ENCODE measurements at regions not wholly inside any gene's neighbourhood (a gene's known extent, or its start where the extent isn't known, plus 50 kb on each side); places are given as distances from the start of the nearest gene placed in this dataset.

DNA sequence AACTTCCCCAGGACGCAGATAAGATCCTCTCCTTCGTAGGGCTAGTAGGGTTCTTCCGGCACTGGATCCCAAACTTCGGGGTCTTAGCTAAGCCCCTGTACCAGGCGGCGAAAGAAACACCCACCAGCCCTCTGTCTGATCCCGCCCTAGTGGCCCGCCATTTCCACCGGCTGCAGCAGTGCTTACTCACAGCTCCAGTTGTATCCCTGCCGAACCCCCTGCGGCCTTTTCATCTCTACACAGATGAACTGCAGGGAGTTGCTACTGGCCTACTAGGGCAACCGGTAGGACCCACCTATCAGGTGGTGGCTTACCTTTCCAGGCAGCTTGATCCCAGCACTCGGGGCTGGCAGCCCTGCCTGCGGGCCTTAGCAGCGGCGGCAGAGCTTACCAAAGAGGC, 961.2 kb downstream of the RPA4 start:
- TF ChIP-seq EZH2 (IDR thresholded peaks at IDR 0.05; ENCODE audit: insufficient read depth, poor library complexity, severe bottlenecking) (no peak), EZH2phosphoT487 (IDR thresholded peaks at IDR 0.05; ENCODE audit: insufficient read depth, low read depth) (no peak)
- Histone ChIP-seq H3K9me2 (ENCODE audit: insufficient read depth) (no peaks in the 10 kb centered on the region), H3K4me2 (ENCODE audit: unreplicated experiment) (no peak overlapping the region), H3K4me1 (ENCODE audit: insufficient read depth) (no peaks in the 10 kb centered on the region), H4K20me1 (ENCODE audit: insufficient read depth) (no peaks in the 10 kb centered on the region), H3K4me3 (no peak overlapping the region), H2AFZ (no peak overlapping the region), H3K79me2 (ENCODE audit: insufficient read depth) (no peaks in the 10 kb centered on the region), H3K27ac (no peak overlapping the region), H3K9ac (no peak overlapping the region), H3F3A (ENCODE audit: insufficient read depth) (no peaks in the 10 kb centered on the region), H3K36me3 (ENCODE audit: low read depth) (no peaks in the 10 kb centered on the region), H3K9me3 (ENCODE audit: low read depth) (no peaks in the 10 kb centered on the region), H3K27me3 (replicated peaks; ENCODE audit: insufficient read depth) (no peaks in the 10 kb centered on the region)
- in situ Hi-C loops (cut with MboI): no loop called here
- 65 to 74% methylated on average over 5 to 14 of the region's 16 CpGs for WGBS, 2 experiments (ENCODE audit: low coverage in 1 of 2, low lambda C conversion rate in 2 of 2, missing lambda C conversion rate in 2 of 2)
- no peak for DNase-seq

DNA sequence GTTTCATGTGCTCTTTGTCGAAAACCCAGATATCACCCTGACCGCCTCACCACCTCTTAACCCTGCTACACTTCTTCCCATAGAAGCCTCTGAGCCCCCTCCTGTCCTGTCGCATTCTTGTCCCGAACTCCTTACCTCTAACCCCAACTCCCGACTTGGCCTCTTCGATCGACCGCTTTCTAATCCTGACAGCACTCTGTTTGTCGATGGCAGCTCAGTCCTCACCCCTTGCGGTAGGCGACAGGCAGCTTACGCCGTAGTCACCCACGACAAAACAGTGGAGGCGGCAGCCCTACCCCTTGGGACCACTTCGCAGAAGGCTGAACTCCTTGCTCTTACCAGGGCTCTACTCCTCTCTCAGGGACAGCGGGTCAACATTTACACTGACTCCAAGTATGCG, 961.7 kb downstream of the RPA4 start:
- Histone ChIP-seq H3K27ac (no peak overlapping the region), H3K9ac (no peak overlapping the region), H3K4me3 (no peak overlapping the region), H2AFZ (no peak overlapping the region), H3K9me2 (ENCODE audit: insufficient read depth) (no peaks in the 10 kb centered on the region), H3K79me2 (ENCODE audit: insufficient read depth) (no peaks in the 10 kb centered on the region), H3K4me1 (ENCODE audit: insufficient read depth) (no peaks in the 10 kb centered on the region), H3F3A (ENCODE audit: insufficient read depth) (no peaks in the 10 kb centered on the region), H3K9me3 (ENCODE audit: low read depth) (no peaks in the 10 kb centered on the region), H3K4me2 (ENCODE audit: unreplicated experiment) (no peak overlapping the region), H3K36me3 (ENCODE audit: low read depth) (no peaks in the 10 kb centered on the region), H4K20me1 (ENCODE audit: insufficient read depth) (no peaks in the 10 kb centered on the region), H3K27me3 (replicated peaks; ENCODE audit: insufficient read depth) (no peaks in the 10 kb centered on the region)
- 76 to 80% methylated on average over 12 to 18 of the region's 18 CpGs for WGBS, 2 experiments (ENCODE audit: low coverage in 1 of 2, low lambda C conversion rate in 2 of 2, missing lambda C conversion rate in 2 of 2)
- TF ChIP-seq EZH2phosphoT487 (IDR thresholded peaks at IDR 0.05; ENCODE audit: insufficient read depth, low read depth): no peak
- TF ChIP-seq EZH2 (IDR thresholded peaks at IDR 0.05; ENCODE audit: insufficient read depth, poor library complexity, severe bottlenecking): no peak
- in situ Hi-C loops (cut with MboI): no loop called here
- DNase-seq: no peak

DNA sequence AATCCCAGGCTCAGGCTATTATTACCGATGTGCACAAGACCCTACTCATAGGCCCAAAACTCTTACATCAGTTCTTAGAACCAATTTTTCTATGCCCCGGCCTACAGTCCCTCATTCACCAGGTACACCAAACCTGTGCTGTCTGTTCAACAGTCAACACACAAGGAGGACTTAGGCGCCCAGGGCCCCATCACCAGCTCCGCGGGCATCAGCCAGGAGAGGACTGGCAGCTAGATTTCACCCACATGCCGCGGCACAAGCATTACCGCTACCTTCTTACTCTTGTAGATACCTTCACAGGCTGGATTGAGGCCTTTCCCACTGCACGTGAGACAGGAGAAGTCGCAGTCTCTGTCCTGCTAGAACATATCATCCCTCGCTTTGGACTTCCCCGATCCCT, 962.5 kb downstream of the RPA4 start:
- no peaks in the 10 kb centered on the region for H3F3A ChIP-seq (ENCODE audit: insufficient read depth)
- no peaks in the 10 kb centered on the region for H3K27me3 ChIP-seq (replicated peaks; ENCODE audit: insufficient read depth)
- H3K9ac ChIP-seq: no peak overlapping the region
- in situ Hi-C loops (cut with MboI): no loop called here
- no peak overlapping the region for H3K27ac ChIP-seq
- no peaks in the 10 kb centered on the region for H3K36me3 ChIP-seq (ENCODE audit: low read depth)
- no peaks in the 10 kb centered on the region for H3K9me2 ChIP-seq (ENCODE audit: insufficient read depth)
- no peaks in the 10 kb centered on the region for H3K9me3 ChIP-seq (ENCODE audit: low read depth)
- H3K4me1 ChIP-seq (ENCODE audit: insufficient read depth): no peaks in the 10 kb centered on the region
- no peak for DNase-seq
- no peak overlapping the region for H2AFZ ChIP-seq
- no peak overlapping the region for H3K4me2 ChIP-seq (ENCODE audit: unreplicated experiment)
- H3K4me3 ChIP-seq: no peak overlapping the region
- no peaks in the 10 kb centered on the region for H3K79me2 ChIP-seq (ENCODE audit: insufficient read depth)
- 69 to 74% methylated on average over 6 to 12 of the region's 12 CpGs for whole genome bisulfite sequencing, 2 experiments (ENCODE audit: low coverage in 1 of 2, low lambda C conversion rate in 2 of 2, missing lambda C conversion rate in 2 of 2)
- no peaks in the 10 kb centered on the region for H4K20me1 ChIP-seq (ENCODE audit: insufficient read depth)
- TF ChIP-seq EZH2 (IDR thresholded peaks at IDR 0.05; ENCODE audit: insufficient read depth, poor library complexity, severe bottlenecking): no peak
- TF ChIP-seq EZH2phosphoT487 (IDR thresholded peaks at IDR 0.05; ENCODE audit: insufficient read depth, low read depth): no peak

DNA sequence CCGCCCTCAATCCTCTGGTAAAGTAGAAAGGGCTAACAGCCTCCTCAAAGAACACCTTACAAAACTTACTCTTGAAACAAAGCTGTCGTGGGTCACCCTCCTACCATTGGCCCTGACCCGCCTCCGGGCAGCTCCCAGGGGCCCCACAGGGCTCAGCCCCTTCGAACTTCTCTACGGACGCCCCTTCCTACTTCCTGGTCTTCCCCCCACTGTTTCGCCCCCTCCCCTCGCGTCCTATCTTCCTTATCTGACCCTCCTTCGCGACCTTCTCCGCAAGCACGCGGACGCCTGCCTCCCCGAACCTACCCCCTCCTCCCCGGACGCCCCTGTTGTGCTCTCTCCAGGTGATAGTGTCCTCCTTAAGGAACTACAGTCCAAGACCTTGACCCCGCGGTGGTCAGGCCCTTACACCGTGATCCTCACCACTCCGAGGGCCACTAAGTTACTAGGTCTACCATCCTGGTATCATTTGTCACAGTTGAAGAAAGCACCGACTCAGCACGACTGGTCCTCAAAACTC, 963.1 kb downstream of the RPA4 start:
- no peaks in the 10 kb centered on the region for H3K79me2 ChIP-seq (ENCODE audit: insufficient read depth)
- no peaks in the 10 kb centered on the region for H3K4me1 ChIP-seq (ENCODE audit: insufficient read depth)
- in situ Hi-C loops (cut with MboI): no loop called here
- H2AFZ ChIP-seq: no peak overlapping the region
- TF ChIP-seq EZH2 (IDR thresholded peaks at IDR 0.05; ENCODE audit: insufficient read depth, poor library complexity, severe bottlenecking): no peak
- no peak for TF ChIP-seq EZH2phosphoT487 (IDR thresholded peaks at IDR 0.05; ENCODE audit: insufficient read depth, low read depth)
- no peaks in the 10 kb centered on the region for H3K9me2 ChIP-seq (ENCODE audit: insufficient read depth)
- H3K4me2 ChIP-seq (ENCODE audit: unreplicated experiment): no peak overlapping the region
- H3K9me3 ChIP-seq (ENCODE audit: low read depth): no peaks in the 10 kb centered on the region
- H3K9ac ChIP-seq: no peak overlapping the region
- no peaks in the 10 kb centered on the region for H3F3A ChIP-seq (ENCODE audit: insufficient read depth)
- 70 to 83% methylated on average over 3 to 23 of the region's 25 CpGs for WGBS, 2 experiments (ENCODE audit: low coverage in 1 of 2, low lambda C conversion rate in 2 of 2, missing lambda C conversion rate in 2 of 2)
- H3K27me3 ChIP-seq (replicated peaks; ENCODE audit: insufficient read depth): no peaks in the 10 kb centered on the region
- DNase-seq: no peak
- H3K4me3 ChIP-seq: no peak overlapping the region
- H4K20me1 ChIP-seq (ENCODE audit: insufficient read depth): no peaks in the 10 kb centered on the region
- no peaks in the 10 kb centered on the region for H3K36me3 ChIP-seq (ENCODE audit: low read depth)
- H3K27ac ChIP-seq: no peak overlapping the region

Data from GM23248 (cell line).